Fibroblast of the aortic adventitia (primary cell): ENCODE measurements at regions not wholly inside any gene's neighbourhood (a gene's known extent, or its start where the extent isn't known, plus 50 kb on each side); places are given as distances from the start of the nearest gene placed in this dataset.

ENCODE experiments used
- DNase-seq: peaks from one replicate; pipeline ENCODE4 v3.0.0-alpha.2; 2010; ENCODE audit warnings: low read depth
- H3K4me3 ChIP-seq: 2 replicates; pipeline ENCODE4 v1.5.1; 2011; ENCODE audit warnings: low read depth, mild to moderate bottlenecking, control low read depth, low read length, moderate library complexity
- CTCF ChIP-seq: IDR thresholded peaks from 2 replicates; pipeline ENCODE4 v1.5.1; 2011; ENCODE audit warnings: mild to moderate bottlenecking, low read length, control low read depth, inconsistent platforms; ENCODE audit not compliant: insufficient read depth

DNA sequence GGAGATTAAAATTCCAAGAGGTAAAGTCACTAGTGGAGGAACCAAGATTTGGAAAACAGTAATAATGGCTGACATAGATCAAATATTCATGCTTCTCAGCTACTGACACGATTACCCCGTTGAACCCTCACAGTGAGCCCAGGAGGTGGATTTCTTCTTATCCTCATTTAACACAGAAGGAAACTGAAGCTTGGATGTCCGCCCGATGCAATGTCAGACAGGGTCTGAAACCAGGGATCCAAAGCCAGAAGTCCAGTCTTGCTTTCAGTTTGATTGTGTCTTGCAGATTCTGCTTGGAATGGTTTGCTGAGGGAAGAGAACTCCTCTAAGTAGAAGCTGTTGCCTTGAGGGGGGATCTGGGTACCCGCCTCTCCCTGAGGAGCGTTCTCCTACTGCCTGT, 404.7 kb downstream of the KCNRG start:
- peak; percentile 61 for DNase-seq
- TF ChIP-seq CTCF, result no peak
- H3K4me3 ChIP-seq, result no peak overlapping the region

DNA sequence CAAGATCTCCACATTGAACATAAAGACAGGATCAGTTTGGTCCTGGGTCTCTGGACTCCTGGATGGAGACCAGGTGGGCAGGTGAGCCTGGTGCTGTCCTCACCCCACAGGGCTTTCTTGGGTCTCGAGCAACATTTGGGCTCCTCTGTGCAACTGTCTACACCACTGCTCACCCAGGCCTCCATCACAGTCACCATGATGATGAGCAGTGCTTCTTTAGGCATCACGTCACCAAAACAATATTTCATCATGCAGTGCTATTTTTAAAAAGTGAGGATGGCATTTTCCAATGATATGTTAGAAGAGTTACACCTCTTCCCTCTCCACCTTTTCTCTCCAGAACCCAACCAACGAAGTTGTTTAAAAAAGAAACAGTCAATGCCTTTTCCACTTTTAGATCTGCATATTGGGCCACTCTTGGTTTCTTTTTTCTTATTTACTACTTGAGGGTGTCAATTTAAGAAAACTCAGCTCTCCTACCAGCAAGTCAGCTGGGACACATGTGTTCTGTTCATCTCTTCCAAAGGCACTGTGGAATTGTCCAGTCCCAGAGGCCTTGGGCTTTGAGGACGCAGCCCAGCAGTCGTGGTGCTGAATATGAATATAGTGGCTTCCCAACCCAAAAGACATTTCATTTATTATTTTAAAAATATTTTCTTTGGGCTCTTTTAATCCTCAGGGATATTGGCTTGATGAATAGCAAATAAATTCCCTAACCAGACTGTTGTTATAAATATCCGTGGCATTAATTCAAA, 405.7 kb downstream of the KCNRG start:
- no peak for DNase-seq
- no peak for TF ChIP-seq CTCF
- H3K4me3 ChIP-seq, result no peak overlapping the region

- H3K4me3 ChIP-seq, result no peak overlapping the region
- TF ChIP-seq CTCF, result no peak
- no peak for DNase-seq
Measured at GRCh38 chr13:50421473-50422130, 406.4 kb downstream of the KCNRG start.

DNA sequence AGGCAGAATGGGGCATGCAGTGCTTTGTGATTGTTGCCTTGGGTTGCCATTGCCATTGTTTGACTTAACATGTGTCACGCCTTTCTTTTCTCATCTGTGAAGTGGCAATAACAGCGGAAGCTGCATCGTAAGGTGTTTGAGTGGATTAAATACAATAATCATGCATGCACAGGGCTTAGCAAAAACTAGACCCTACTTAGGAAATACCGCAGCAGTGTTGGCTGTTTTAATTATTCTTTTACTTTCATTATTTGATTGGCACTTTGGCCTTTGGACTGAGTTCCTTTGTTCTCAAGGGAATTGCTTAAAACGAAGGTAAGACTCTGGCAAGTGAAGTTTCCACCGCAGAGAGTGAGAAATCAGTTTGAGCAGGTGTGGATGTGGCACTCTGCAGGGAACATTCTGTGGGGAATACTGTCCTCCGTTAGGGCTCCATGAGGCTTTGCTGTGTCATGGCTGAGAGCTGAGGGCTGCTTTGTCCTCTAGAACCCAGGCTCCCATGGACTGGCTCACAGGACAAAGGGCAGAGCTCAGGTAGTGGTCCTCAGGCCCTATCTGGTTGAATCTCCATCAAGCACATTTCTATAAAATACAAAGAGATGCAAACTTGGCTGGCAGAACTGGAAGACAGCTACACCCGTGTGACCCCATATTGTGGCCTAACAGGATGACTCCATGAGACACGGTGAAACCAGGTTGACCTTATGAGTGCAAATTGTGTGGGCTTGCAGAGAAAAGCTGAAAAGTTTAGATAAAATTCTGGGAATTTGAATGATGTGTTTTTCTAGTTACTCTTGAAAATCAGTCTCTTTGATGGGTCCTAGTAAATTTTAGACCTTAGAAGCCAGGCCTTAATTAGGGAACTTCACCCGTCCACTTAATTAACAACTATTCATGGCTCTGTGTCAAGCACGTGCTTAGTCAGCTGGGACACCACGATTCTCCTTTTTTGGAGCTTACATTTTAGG, 407.2 kb downstream of the KCNRG start:
- no peak for DNase-seq
- TF ChIP-seq CTCF, result no peak
- no peak overlapping the region for H3K4me3 ChIP-seq

- TF ChIP-seq CTCF, result no peak
- H3K4me3 ChIP-seq, result no peak overlapping the region
- DNase-seq, result no peak
Measured at GRCh38 chr13:50424993-50425392, 409.7 kb downstream of the KCNRG start.

DNA sequence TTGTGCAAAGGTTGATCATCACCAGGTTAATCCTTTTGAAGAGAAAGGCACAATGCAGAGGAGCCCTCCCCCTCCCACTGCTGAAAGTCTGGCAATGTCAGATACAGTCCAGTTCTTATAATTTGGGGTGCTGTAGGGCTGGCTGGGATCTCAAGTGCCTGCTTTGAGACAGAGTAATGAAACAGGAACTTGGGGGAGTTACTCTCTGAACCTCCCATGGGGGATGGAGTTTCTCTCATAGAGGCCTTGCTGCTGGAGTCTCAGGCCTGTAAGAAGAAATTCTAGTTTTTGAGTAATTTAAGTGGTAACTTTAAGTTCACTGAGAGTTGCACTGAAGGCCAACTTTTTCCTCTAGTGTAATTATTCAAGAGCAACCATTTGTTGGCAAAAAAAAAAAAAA, 410.5 kb downstream of the KCNRG start:
- DNase-seq, result no peak
- no peak for TF ChIP-seq CTCF
- no peak overlapping the region for H3K4me3 ChIP-seq
